OCI-LY7 (cell line): ENCODE measurements at regions not wholly inside any gene's neighbourhood (a gene's known extent, or its start where the extent isn't known, plus 50 kb on each side); places are given as distances from the start of the nearest gene placed in this dataset.

ENCODE experiments used
- BruUV-seq: library from RNA; stranded (reverse); fragments of 400-500 nt; replicated peaks from 2 replicates; lab custom pipeline; 2021; lab: Mats Ljungman, UMichigan
- CTCF ChIA-PET: fragments of 300-600 bp; sonication (Branson Sonifier 250); formaldehyde crosslinking; loops from one replicate; lab custom pipeline; 2022; ENCODE audit warnings: antibody characterized with exemption; ENCODE audit not compliant: unreplicated experiment; lab: Charles Lee
- POLR2A ChIA-PET: fragments of 300-600 bp; sonication (Branson Sonifier 250); formaldehyde crosslinking; loops from one replicate; lab custom pipeline; 2022; ENCODE audit warnings: antibody characterized with exemption; lab: Charles Lee
- DNase-seq: peaks from one replicate; pipeline ENCODE4 v3.0.0-alpha.2; 2015; ENCODE audit warnings: low spot score
- H2AFZ ChIP-seq: fragments of 200-600 bp; sonication (generic), shearing (Covaris generic); 2 replicates; pipeline ENCODE4 v1.6.1; 2014; ENCODE audit warnings: mild to moderate bottlenecking, antibody characterized with exemption, low read length, moderate library complexity
- H3K27ac ChIP-seq: fragments of 200-600 bp; sonication (generic); 2 replicates; pipeline ENCODE4 v1.5.1; 2014; ENCODE audit warnings: mixed run types, low read depth, mild to moderate bottlenecking, moderate library complexity, low read length, inconsistent platforms; ENCODE audit not compliant: poor library complexity, severe bottlenecking
- H3K36me3 ChIP-seq: fragments of 200-600 bp; sonication (generic); 2 replicates; pipeline ENCODE4 v1.6.1; 2014; ENCODE audit warnings: mild to moderate bottlenecking, antibody characterized with exemption, low read length, moderate library complexity, mixed read lengths; ENCODE audit not compliant: insufficient read depth
- H3K4me1 ChIP-seq: fragments of 200-600 bp; sonication (generic); 2 replicates; pipeline ENCODE4 v1.5.1; 2014; ENCODE audit warnings: mild to moderate bottlenecking, low read length; ENCODE audit not compliant: insufficient read depth, poor library complexity, severe bottlenecking
- H3K4me2 ChIP-seq: fragments of 200-600 bp; sonication (generic); 2 replicates; pipeline ENCODE4 v1.6.1; 2014; ENCODE audit warnings: mild to moderate bottlenecking, low read length
- H3K4me3 ChIP-seq: fragments of 200-600 bp; sonication (generic); 2 replicates; pipeline ENCODE4 v1.5.1; 2014; ENCODE audit warnings: mild to moderate bottlenecking, low read depth, low read length; ENCODE audit not compliant: poor library complexity, severe bottlenecking
- H3K79me2 ChIP-seq: fragments of 200-600 bp; sonication (generic); 2 replicates; pipeline ENCODE4 v1.6.1; 2016; ENCODE audit warnings: low read depth, mild to moderate bottlenecking, low read length, moderate library complexity, mixed read lengths; ENCODE audit not compliant: insufficient read depth
- H3K9me2 ChIP-seq: fragments of 200-600 bp; sonication (generic); 2 replicates; pipeline ENCODE4 v1.6.1; 2016; ENCODE audit warnings: mild to moderate bottlenecking, low read length, mixed read lengths; ENCODE audit not compliant: insufficient read depth
- H3K9me3 ChIP-seq: fragments of 200-600 bp; sonication (generic); 2 replicates; pipeline ENCODE4 v1.6.1; 2014; ENCODE audit warnings: mild to moderate bottlenecking, mixed run types, low read length, mixed read lengths
- H4K20me1 ChIP-seq: fragments of 200-600 bp; sonication (generic); 2 replicates; pipeline ENCODE4 v1.6.1; 2014; ENCODE audit warnings: mild to moderate bottlenecking, antibody characterized with exemption, low read length, moderate library complexity, mixed read lengths; ENCODE audit not compliant: insufficient read depth
- EZH2phosphoT487 ChIP-seq: fragments of 200-600 bp; sonication (generic); IDR thresholded peaks from 2 replicates; pipeline ENCODE4 v1.6.1; 2018; ENCODE audit warnings: low read depth, borderline replicate concordance, mild to moderate bottlenecking, mixed run types, antibody characterized with exemption, low read length, moderate library complexity, mixed read lengths
- intact Hi-C: fragments of 100-400 bp; cut with micrococcal nuclease; formaldehyde crosslinking; loops from one replicate; pipeline ENCODE4 v1.10.0; 2022; ENCODE audit not compliant: unreplicated experiment
- TF ChIP-seq, protein P1 (sequence below): fragments of 200-600 bp; sonication (generic); conservative IDR thresholded peaks from 2 replicates; pipeline ENCODE4 v1.5.1; 2014; ENCODE audit warnings: mild to moderate bottlenecking, antibody characterized with exemption, low read length, moderate library complexity, mixed read lengths

DNA sequence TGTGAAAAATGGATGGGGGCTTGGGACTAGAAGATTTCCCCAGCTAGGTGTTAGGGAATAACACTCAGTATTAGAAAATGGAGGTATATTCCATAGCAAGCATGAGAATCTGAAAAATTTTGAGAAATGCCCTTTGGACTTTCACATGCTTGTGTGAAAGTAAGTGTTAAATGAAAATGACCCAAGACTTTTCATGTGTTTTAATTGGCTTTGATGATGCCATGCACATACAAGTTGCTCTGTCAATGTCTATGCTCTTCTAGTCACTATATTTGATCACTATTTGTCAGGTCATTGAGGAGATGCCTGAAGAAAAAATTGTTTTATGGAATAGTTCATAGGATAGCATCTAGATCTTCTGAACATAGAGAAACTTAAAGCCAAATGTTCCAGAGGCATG lies 147.6 kb downstream of the SH2D1A start:
- Histone ChIP-seq H3K4me3 (no peak overlapping the region), H3K27ac (no peak overlapping the region), H2AFZ (no peak overlapping the region), H3K4me2 (no peak overlapping the region), H3K9me2 (no peaks in the 10 kb centered on the region), H3K36me3 (no peaks in the 10 kb centered on the region), H3K9me3 (no peaks in the 10 kb centered on the region), H3K4me1 (no peaks in the 10 kb centered on the region), H4K20me1 (no peaks in the 10 kb centered on the region), H3K79me2 (no peaks in the 10 kb centered on the region)
- ChIA-PET POLR2A (interaction anchor here (1.4 kb wide), 1 partner anchor 10 kb away, joined by 3 read pairs; no protein-coding TSS in a partner anchor), CTCF (no interaction called here)
- intact Hi-C loops: no loop called here
- BruUV-seq: no TSS peak
- no peak for DNase-seq
- TF ChIP-seq, protein P1, sequence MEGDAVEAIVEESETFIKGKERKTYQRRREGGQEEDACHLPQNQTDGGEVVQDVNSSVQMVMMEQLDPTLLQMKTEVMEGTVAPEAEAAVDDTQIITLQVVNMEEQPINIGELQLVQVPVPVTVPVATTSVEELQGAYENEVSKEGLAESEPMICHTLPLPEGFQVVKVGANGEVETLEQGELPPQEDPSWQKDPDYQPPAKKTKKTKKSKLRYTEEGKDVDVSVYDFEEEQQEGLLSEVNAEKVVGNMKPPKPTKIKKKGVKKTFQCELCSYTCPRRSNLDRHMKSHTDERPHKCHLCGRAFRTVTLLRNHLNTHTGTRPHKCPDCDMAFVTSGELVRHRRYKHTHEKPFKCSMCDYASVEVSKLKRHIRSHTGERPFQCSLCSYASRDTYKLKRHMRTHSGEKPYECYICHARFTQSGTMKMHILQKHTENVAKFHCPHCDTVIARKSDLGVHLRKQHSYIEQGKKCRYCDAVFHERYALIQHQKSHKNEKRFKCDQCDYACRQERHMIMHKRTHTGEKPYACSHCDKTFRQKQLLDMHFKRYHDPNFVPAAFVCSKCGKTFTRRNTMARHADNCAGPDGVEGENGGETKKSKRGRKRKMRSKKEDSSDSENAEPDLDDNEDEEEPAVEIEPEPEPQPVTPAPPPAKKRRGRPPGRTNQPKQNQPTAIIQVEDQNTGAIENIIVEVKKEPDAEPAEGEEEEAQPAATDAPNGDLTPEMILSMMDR: no peak
- TF ChIP-seq EZH2phosphoT487: no peak

DNA sequence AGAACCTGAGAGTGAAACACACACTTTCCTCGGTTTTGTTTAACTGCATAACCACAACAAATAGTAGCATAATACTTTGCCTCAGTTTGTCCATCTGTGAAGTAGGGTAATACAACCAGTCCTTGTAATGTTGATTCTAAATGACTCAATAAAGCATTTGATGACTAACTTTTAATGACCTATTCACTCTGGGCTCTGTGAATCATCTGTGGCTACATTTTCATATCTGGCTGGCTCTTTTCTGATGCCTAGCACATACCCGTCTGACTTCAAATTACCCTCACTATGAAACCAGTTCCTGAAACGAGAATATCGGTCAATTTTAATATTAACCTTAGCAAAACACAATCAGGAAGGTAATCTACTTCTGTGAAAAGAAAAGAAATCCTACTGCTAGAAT lies 151.0 kb downstream of the SH2D1A start:
- no peaks in the 10 kb centered on the region for H3K9me3 ChIP-seq
- no peaks in the 10 kb centered on the region for H3K36me3 ChIP-seq
- no TSS peak for BruUV-seq
- no peaks in the 10 kb centered on the region for H3K79me2 ChIP-seq
- DNase-seq: no peak
- TF ChIP-seq, protein P1: no peak
- no peak for TF ChIP-seq EZH2phosphoT487
- no peak overlapping the region for H3K27ac ChIP-seq
- H3K9me2 ChIP-seq: no peaks in the 10 kb centered on the region
- ChIA-PET CTCF (no interaction called here), POLR2A (no interaction called here)
- H3K4me1 ChIP-seq: no peaks in the 10 kb centered on the region
- no peak overlapping the region for H3K4me3 ChIP-seq
- no peak overlapping the region for H3K4me2 ChIP-seq
- intact Hi-C loops: no loop called here
- H4K20me1 ChIP-seq: no peaks in the 10 kb centered on the region
- no peak overlapping the region for H2AFZ ChIP-seq

DNA sequence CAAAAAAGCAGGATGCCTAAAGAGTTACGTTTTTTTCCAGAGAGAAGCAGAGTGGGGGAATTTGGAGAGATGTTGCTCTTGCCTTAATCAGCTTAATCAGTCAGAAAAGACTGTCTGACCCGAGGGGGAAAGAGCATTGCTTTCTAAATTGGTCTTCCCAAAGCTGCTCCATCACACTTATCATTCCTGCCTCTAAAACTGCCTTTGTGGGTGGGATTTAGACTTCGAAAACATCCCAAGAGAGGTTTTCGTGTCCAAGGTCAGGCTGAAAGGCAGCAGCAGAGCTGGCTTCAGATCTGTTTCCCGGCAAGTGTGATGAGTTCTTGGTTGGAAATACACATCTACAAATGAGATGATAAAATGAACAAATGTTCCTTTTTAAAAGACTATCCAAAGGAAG lies 155.2 kb downstream of the SH2D1A start:
- CTCF ChIA-PET: no interaction called here
- POLR2A ChIA-PET: no interaction called here
- H3K9me2 ChIP-seq: no peaks in the 10 kb centered on the region
- intact Hi-C loops: loop anchor here (10.0 kb wide), 1 partner anchor 97 kb away; no protein-coding TSS in a partner anchor
- H2AFZ ChIP-seq: no peak overlapping the region
- no peak overlapping the region for H3K27ac ChIP-seq
- H3K4me3 ChIP-seq: no peak overlapping the region
- no peaks in the 10 kb centered on the region for H3K9me3 ChIP-seq
- TF ChIP-seq, protein P1: no peak
- TF ChIP-seq EZH2phosphoT487: no peak
- H3K79me2 ChIP-seq: no peaks in the 10 kb centered on the region
- peaks cover 32% of the 10 kb centered on the region for H3K4me1 ChIP-seq
- H4K20me1 ChIP-seq: no peaks in the 10 kb centered on the region
- H3K4me2 ChIP-seq: no peak overlapping the region
- no TSS peak for BruUV-seq
- no peak for DNase-seq
- H3K36me3 ChIP-seq: no peaks in the 10 kb centered on the region
